ENCODE measurements at regions not wholly inside any gene's neighbourhood (a gene's known extent, or its start where the extent isn't known, plus 50 kb on each side); places are given as distances from the start of the nearest gene placed in this dataset.

DNA sequence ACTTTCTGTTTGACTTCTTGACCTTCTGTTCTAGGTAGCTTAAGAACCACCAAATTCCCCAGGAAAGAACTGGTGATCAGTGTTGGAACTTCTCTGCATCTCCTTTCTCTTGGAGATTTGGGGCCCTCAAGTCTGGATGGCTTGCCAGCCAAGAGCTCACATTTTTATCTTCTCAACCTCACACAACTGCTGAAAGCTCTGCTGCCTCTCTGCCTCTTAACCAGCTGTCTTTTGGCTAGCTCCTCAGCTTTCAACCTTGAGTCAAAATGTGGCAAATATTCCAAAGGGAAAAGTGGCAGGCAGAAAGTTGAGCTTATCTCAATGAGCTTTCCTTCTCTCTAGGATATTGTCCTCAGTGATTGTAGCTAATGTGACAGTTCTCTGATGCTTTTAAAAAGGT is 89.2 kb upstream of the CCDC190 start:
- TF ChIP-seq, protein P1, sequence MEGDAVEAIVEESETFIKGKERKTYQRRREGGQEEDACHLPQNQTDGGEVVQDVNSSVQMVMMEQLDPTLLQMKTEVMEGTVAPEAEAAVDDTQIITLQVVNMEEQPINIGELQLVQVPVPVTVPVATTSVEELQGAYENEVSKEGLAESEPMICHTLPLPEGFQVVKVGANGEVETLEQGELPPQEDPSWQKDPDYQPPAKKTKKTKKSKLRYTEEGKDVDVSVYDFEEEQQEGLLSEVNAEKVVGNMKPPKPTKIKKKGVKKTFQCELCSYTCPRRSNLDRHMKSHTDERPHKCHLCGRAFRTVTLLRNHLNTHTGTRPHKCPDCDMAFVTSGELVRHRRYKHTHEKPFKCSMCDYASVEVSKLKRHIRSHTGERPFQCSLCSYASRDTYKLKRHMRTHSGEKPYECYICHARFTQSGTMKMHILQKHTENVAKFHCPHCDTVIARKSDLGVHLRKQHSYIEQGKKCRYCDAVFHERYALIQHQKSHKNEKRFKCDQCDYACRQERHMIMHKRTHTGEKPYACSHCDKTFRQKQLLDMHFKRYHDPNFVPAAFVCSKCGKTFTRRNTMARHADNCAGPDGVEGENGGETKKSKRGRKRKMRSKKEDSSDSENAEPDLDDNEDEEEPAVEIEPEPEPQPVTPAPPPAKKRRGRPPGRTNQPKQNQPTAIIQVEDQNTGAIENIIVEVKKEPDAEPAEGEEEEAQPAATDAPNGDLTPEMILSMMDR (IDR thresholded peaks at IDR 0.05; ENCODE audit: low read depth, low read length) = no peak
- DNase-seq (ENCODE audit: extremely low read depth, low read depth) = no peak

GRCh38 chr1:162946701-162947100 is 85.7 kb upstream of the CCDC190 start:
- DNase-seq (ENCODE audit: extremely low read depth, low read depth) = no peak
- TF ChIP-seq, protein P1 (IDR thresholded peaks at IDR 0.05; ENCODE audit: low read depth, low read length) = no peak

GRCh38 chr1:162944974-162945674 is 84.1 kb upstream of the CCDC190 start:
- TF ChIP-seq, protein P1 (IDR thresholded peaks at IDR 0.05; ENCODE audit: low read depth, low read length) = no peak
- no peak for DNase-seq (ENCODE audit: extremely low read depth, low read depth)

GRCh38 chr1:162943622-162944021 is 82.6 kb upstream of the CCDC190 start:
- TF ChIP-seq, protein P1 (IDR thresholded peaks at IDR 0.05; ENCODE audit: low read depth, low read length) = no peak
- no peak for DNase-seq (ENCODE audit: extremely low read depth, low read depth)

DNA sequence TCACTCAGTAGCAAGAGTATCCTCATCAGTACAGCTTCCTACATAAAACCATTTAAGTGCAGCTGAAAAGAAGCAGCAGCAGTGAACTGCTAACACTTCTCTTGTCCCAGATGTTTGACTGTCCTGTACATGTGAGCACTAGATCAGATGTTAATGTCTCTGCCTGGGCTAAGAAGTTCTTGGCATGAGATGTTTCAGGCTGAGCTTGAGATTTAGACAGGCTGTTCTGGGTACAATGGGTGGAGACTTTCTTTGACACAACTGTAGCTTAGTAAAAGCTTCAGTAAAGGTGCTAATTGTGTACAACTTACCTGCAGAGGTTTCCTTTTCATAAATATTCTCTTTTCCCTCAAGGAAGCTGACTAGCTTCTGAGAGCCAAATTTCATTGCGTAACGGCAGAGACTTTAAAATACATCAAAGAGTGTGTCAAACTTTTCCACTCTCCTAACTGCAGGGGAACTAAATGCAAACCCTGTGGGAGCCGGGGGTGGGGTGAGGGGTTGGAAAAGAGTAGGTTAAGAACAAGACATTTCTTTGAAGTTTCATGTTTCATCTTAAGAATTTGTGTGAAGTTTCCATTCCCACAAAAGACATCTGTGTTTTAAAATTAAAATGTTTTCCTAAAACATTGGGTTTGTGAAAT is 82.1 kb upstream of the CCDC190 start:
- TF ChIP-seq, protein P1 (IDR thresholded peaks at IDR 0.05; ENCODE audit: low read depth, low read length) = no peak
- DNase-seq (ENCODE audit: extremely low read depth, low read depth) = no peak

DNA sequence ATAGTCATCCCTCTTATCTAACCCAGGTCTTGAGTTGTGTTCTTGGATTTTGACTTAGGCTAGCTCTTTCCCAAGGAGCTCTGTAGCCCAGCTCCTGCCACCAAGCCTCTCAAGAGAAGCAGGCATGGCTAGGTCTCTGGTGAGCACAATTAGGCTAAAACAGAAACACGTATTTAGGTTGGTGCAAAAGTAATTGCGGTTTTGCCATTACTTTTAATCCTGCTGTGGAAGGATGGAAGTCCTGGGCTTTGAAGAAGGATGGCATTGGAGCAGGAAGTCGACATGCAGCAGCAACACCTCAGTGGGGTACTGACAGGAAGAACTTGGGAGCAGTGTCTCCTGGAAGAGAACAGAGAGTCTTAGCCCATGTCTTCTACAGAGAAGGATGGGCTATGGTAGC is 80.0 kb upstream of the CCDC190 start:
- TF ChIP-seq, protein P1 (IDR thresholded peaks at IDR 0.05; ENCODE audit: low read depth, low read length) = no peak
- no peak for DNase-seq (ENCODE audit: extremely low read depth, low read depth)

GRCh38 chr1:162939035-162939434 is 78.1 kb upstream of the CCDC190 start:
- no peak for DNase-seq (ENCODE audit: extremely low read depth, low read depth)
- TF ChIP-seq, protein P1 (IDR thresholded peaks at IDR 0.05; ENCODE audit: low read depth, low read length) = no peak; the same call in 1 of the 2 replicates

Measured in AG09319 (cell line).